RPMI8226 (cell line): ENCODE measurements at regions not wholly inside any gene's neighbourhood (a gene's known extent, or its start where the extent isn't known, plus 50 kb on each side); places are given as distances from the start of the nearest gene placed in this dataset.

Source experiments
- DNase-seq: peaks from one replicate; pipeline ENCODE4 v3.0.0-alpha.2; 2015

GRCh38 chr2:120576509-120577474, 158.9 kb upstream of the GLI2 start:
- DNase-seq: no peak

- DNase-seq: no peak
Observed at GRCh38 chr2:120577721-120578295, 157.9 kb upstream of the GLI2 start.

GRCh38 chr2:120578576-120579352, 156.9 kb upstream of the GLI2 start:
- peak; percentile 11 for DNase-seq

- DNase-seq: peak; percentile 87
Observed at GRCh38 chr2:120579916-120580685, 155.6 kb upstream of the GLI2 start.

GRCh38 chr2:120580709-120581108, 155.0 kb upstream of the GLI2 start:
- peak; percentile 65 for DNase-seq

GRCh38 chr2:120583121-120583520, 152.5 kb upstream of the GLI2 start:
- no peak for DNase-seq

GRCh38 chr2:120583851-120584570, 151.7 kb upstream of the GLI2 start:
- no peak for DNase-seq

- DNase-seq: peak; percentile 85
Observed at GRCh38 chr2:120586507-120587278, 149.0 kb upstream of the GLI2 start.

GRCh38 chr2:120587279-120587996, 148.2 kb upstream of the GLI2 start:
- DNase-seq: peak; percentile 26

GRCh38 chr2:120587997-120588336, 147.7 kb upstream of the GLI2 start:
- DNase-seq: no peak

- DNase-seq: no peak
Observed at GRCh38 chr2:120589771-120590608, 145.7 kb upstream of the GLI2 start.

GRCh38 chr2:120590841-120591240, 144.8 kb upstream of the GLI2 start:
- DNase-seq: no peak

GRCh38 chr2:120591572-120591971, 144.1 kb upstream of the GLI2 start:
- DNase-seq: no peak

- DNase-seq: no peak
Observed at GRCh38 chr2:120592084-120592483, 143.6 kb upstream of the GLI2 start.

- DNase-seq: no peak
Observed at GRCh38 chr2:120593921-120594686, 141.6 kb upstream of the GLI2 start.

- DNase-seq: peak; percentile 50
Observed at GRCh38 chr2:120594856-120595685, 140.6 kb upstream of the GLI2 start.

GRCh38 chr2:120595739-120596138, 139.9 kb upstream of the GLI2 start:
- no peak for DNase-seq
